ENCODE measurements at regions not wholly inside any gene's neighbourhood (a gene's known extent, or its start where the extent isn't known, plus 50 kb on each side); places are given as distances from the start of the nearest gene placed in this dataset.
A peak's percentile ranks its signal among the peaks of the same experiment; 100 is the strongest.

- no peak overlapping the region for H2BK120ac ChIP-seq (ENCODE audit: low read depth, low read length)
- no peak overlapping the region for H3K14ac ChIP-seq (replicated peaks; ENCODE audit: low read depth, low read length)
- H3K27me3 ChIP-seq (ENCODE audit: control insufficient read depth, insufficient read depth, low read length), result 0 out of 2 replicates have a peak, but pooled peaks cover 3% of the 10 kb centered on the region
- H3K4ac ChIP-seq (ENCODE audit: low read depth, low read length), result no peak overlapping the region
- dilution Hi-C loops (cut with HindIII; ENCODE audit: low sequenced_read_pairs, unreplicated experiment) (no loop called here), in situ Hi-C loops (cut with MboI; ENCODE audit: low sequenced_read_pairs) (no loop called here), intact Hi-C loops (cut with micrococcal nuclease) (loop anchor here (5.0 to 10.0 kb wide), 2 partner anchors 37 to 59 kb away; no protein-coding TSS in a partner anchor)
- no peaks in the 10 kb centered on the region for H3K79me1 ChIP-seq (ENCODE audit: low read depth in 1 of 2, low read length in 2 of 2)
- no peak overlapping the region for H3K4me3 ChIP-seq (ENCODE audit: insufficient read depth, low read depth, low read length)
- no peaks in the 10 kb centered on the region for H3K9me3 ChIP-seq (ENCODE audit: control insufficient read depth, insufficient read depth, low read length)
- H3K9ac ChIP-seq (ENCODE audit: low read depth, low read length), result no peak overlapping the region
- BruUV-seq (replicated peaks), result no TSS peak
- no peaks in the 10 kb centered on the region for H4K20me1 ChIP-seq (ENCODE audit: insufficient read depth, low read length)
- H4K5ac ChIP-seq (ENCODE audit: low read depth, low read length), result no peak overlapping the region
- ATAC-seq (ENCODE audit: low read depth) (no peak), DNase-seq (no peak)
- TF ChIP-seq USF2 (IDR thresholded peaks at IDR 0.05; ENCODE audit: low read depth, low read length) (no peak), MAFK (IDR thresholded peaks at IDR 0.05; ENCODE audit: low read depth, low read length) (peak; percentile 77)
- H3K4me1 ChIP-seq (ENCODE audit: control insufficient read depth, insufficient read depth, low read length), result no peaks in the 10 kb centered on the region
- H3K23ac ChIP-seq (ENCODE audit: low read depth, low read length), result no peak overlapping the region
- H2BK20ac ChIP-seq (ENCODE audit: low read depth, low read length), result no peak overlapping the region
- no peak overlapping the region for H2BK5ac ChIP-seq (ENCODE audit: low read depth, low read length, poor library complexity, severe bottlenecking)
- H3K9me1 ChIP-seq (ENCODE audit: insufficient read depth, low read length), result no peaks in the 10 kb centered on the region
- no peak overlapping the region for H4K91ac ChIP-seq (ENCODE audit: insufficient read depth, low read depth, low read length)
- no peak overlapping the region for H3K18ac ChIP-seq (ENCODE audit: low read depth, low read length)
- no peak overlapping the region for H2AFZ ChIP-seq (replicated peaks; ENCODE audit: low read length, poor library complexity)
- H2AK9ac ChIP-seq (replicated peaks; ENCODE audit: low read depth, low read length, poor library complexity), result no peak overlapping the region
- CTCF ChIA-PET, result no interaction called here
- no peak overlapping the region for H2BK15ac ChIP-seq (ENCODE audit: low read depth, low read length)
- no peak overlapping the region for H3K56ac ChIP-seq (ENCODE audit: extremely low read depth, insufficient read depth, low read length)
- H3K4me2 ChIP-seq (ENCODE audit: low read depth, low read length), result no peak overlapping the region
- no peak overlapping the region for H2AK5ac ChIP-seq (ENCODE audit: low read depth, low read length)
- no peak overlapping the region for H4K8ac ChIP-seq (ENCODE audit: low read depth in 2 of 2, low read length in 2 of 2)
- H3K36me3 ChIP-seq (ENCODE audit: control insufficient read depth, insufficient read depth, low read length), result no peaks in the 10 kb centered on the region
- H3K27ac ChIP-seq (ENCODE audit: insufficient read depth, low read length), result no peak overlapping the region
- POLR2A ChIA-PET (ENCODE audit: unreplicated experiment), result no interaction called here
Observed at GRCh38 chr4:107315584-107315983, 279.5 kb upstream of the DKK2 start.
